T-helper 2 cell (primary cell): ENCODE measurements at regions not wholly inside any gene's neighbourhood (a gene's known extent, or its start where the extent isn't known, plus 50 kb on each side); places are given as distances from the start of the nearest gene placed in this dataset.

Experiments
- DNase-seq, 5 experiments: peaks; one replicate each; pipeline versions ENCODE4 v3.0.0 to v3.0.0-alpha.2; 2012 to 2022

GRCh38 chr5:4540375-4541173 is 599.6 kb upstream of the ADAMTS16 start:
- DNase-seq = no peak

GRCh38 chr5:4541334-4541733 is 598.8 kb upstream of the ADAMTS16 start:
- no peak for DNase-seq

- no peak for DNase-seq
Observed at GRCh38 chr5:4542145-4542778, 597.9 kb upstream of the ADAMTS16 start.

- no peak for DNase-seq
Observed at GRCh38 chr5:4544049-4544670, 596.0 kb upstream of the ADAMTS16 start.

GRCh38 chr5:4547547-4547946 is 592.6 kb upstream of the ADAMTS16 start:
- DNase-seq = no peak

GRCh38 chr5:4548341-4548740 is 591.8 kb upstream of the ADAMTS16 start:
- DNase-seq = no peak

- no peak for DNase-seq
Observed at GRCh38 chr5:4549351-4549750, 590.8 kb upstream of the ADAMTS16 start.

GRCh38 chr5:4551034-4551433 is 589.1 kb upstream of the ADAMTS16 start:
- no peak for DNase-seq

- DNase-seq = no peak
Observed at GRCh38 chr5:4553130-4553529, 587.0 kb upstream of the ADAMTS16 start.

- DNase-seq = no peak
Observed at GRCh38 chr5:4553978-4554377, 586.2 kb upstream of the ADAMTS16 start.

- DNase-seq = no peak
Observed at GRCh38 chr5:4555725-4556285, 584.3 kb upstream of the ADAMTS16 start.

GRCh38 chr5:4561403-4561802 is 578.7 kb upstream of the ADAMTS16 start:
- no peak for DNase-seq

- no peak for DNase-seq
Observed at GRCh38 chr5:4563400-4563799, 576.7 kb upstream of the ADAMTS16 start.

- no peak for DNase-seq
Observed at GRCh38 chr5:4570047-4570995, 569.8 kb upstream of the ADAMTS16 start.

- no peak for DNase-seq
Observed at GRCh38 chr5:4571248-4571948, 568.7 kb upstream of the ADAMTS16 start.

GRCh38 chr5:4572311-4573100 is 567.6 kb upstream of the ADAMTS16 start:
- no peak for DNase-seq

GRCh38 chr5:4575608-4576007 is 564.5 kb upstream of the ADAMTS16 start:
- DNase-seq = no peak

GRCh38 chr5:4576161-4576748 is 563.9 kb upstream of the ADAMTS16 start:
- DNase-seq = no peak

- no peak for DNase-seq
Observed at GRCh38 chr5:4576908-4577307, 563.2 kb upstream of the ADAMTS16 start.

GRCh38 chr5:4579679-4580078 is 560.5 kb upstream of the ADAMTS16 start:
- no peak for DNase-seq

GRCh38 chr5:4580772-4581171 is 559.4 kb upstream of the ADAMTS16 start:
- no peak for DNase-seq
